H1 (cell line): ENCODE measurements at regions not wholly inside any gene's neighbourhood (a gene's known extent, or its start where the extent isn't known, plus 50 kb on each side); places are given as distances from the start of the nearest gene placed in this dataset.

Experiments
- CTCF ChIA-PET: fragments of 300-600 bp; sonication (Branson Sonifier 250); formaldehyde crosslinking; loops from one replicate; lab custom pipeline; 2021; ENCODE audit not compliant: partially characterized antibody; lab: Charles Lee
- POLR2A ChIA-PET: fragments of 300-600 bp; sonication (Branson Sonifier 250); formaldehyde crosslinking; loops from one replicate; lab custom pipeline; 2021; ENCODE audit warnings: inconsistent platforms; ENCODE audit not compliant: partially characterized antibody; lab: Charles Lee
- DNase-seq, 2 experiments: peaks; one replicate each; pipeline versions ENCODE4 v3.0.0 to v3.0.0-alpha.2; 2010 to 2022; ENCODE audit warnings: low spot score in 2 of 2, low read depth in 1 of 2, mixed read lengths in 1 of 2
- FAIRE-seq: peaks from 2 replicates; lab custom pipeline; 2011; peaks lifted over from hg19 to GRCh38; lab: Jason Lieb, UNC
- H2AFZ ChIP-seq: 2 replicates; pipeline ENCODE4 v1.8.1; 2012; ENCODE audit warnings: low read length, inconsistent platforms
- H2AK5ac ChIP-seq: 2 replicates; pipeline ENCODE4 v1.6.1; 2013; ENCODE audit warnings: low read depth, low read length
- H2BK120ac ChIP-seq: replicated peaks from 2 replicates; pipeline ENCODE3; 2013; ENCODE audit warnings: low read depth, low read length, inconsistent platforms
- H2BK12ac ChIP-seq: 2 replicates; pipeline ENCODE4 v1.6.1; 2013; ENCODE audit warnings: low read depth, low read length
- H2BK15ac ChIP-seq: 2 replicates; pipeline ENCODE4 v1.6.1; 2013; ENCODE audit warnings: low read length
- H2BK20ac ChIP-seq: 2 replicates; pipeline ENCODE4 v1.6.1; 2013; ENCODE audit warnings: low read length
- H2BK5ac ChIP-seq: 2 replicates; pipeline ENCODE4 v1.6.1; 2013; ENCODE audit warnings: low read depth, low read length
- H3K14ac ChIP-seq: 2 replicates; pipeline ENCODE4 v1.6.1; 2013; ENCODE audit warnings: inconsistent platforms; ENCODE audit not compliant: insufficient read length
- H3K18ac ChIP-seq: 2 replicates; pipeline ENCODE4 v1.6.1; 2013; ENCODE audit warnings: low read length; ENCODE audit errors: extremely low read depth
- H3K23ac ChIP-seq: 2 replicates; pipeline ENCODE4 v1.6.1; 2013; ENCODE audit warnings: inconsistent platforms; ENCODE audit not compliant: insufficient read length
- H3K23me2 ChIP-seq: 2 replicates; pipeline ENCODE4 v1.6.1; 2013; ENCODE audit warnings: low read depth, low read length
- H3K27ac ChIP-seq: 2 replicates; pipeline ENCODE4 v1.6.1; 2011; ENCODE audit warnings: low read depth, low read length, inconsistent platforms
- H3K27me3 ChIP-seq, 4 experiments: replicated peaks in 1 of 4; 1 replicate in 1 of 4; 2 replicates in 3 of 4; pipeline versions ENCODE4 v1.6.1 to v1.8.1; 2011 to 2013; ENCODE audit warnings: low read length in 3 of 4, mild to moderate bottlenecking in 3 of 4, inconsistent platforms in 2 of 4, mixed read lengths in 2 of 4, moderate library complexity in 1 of 4; ENCODE audit not compliant: control insufficient read depth in 3 of 4, insufficient read depth in 3 of 4; ENCODE audit errors: extremely low read depth in 1 of 4
- H3K36me3 ChIP-seq, 4 experiments: 2 replicates each; pipeline versions ENCODE4 v1.6.1 to v1.8.1; 2011 to 2013; ENCODE audit warnings: mild to moderate bottlenecking in 4 of 4, low read length in 3 of 4, moderate library complexity in 2 of 4, control low read depth in 1 of 4, inconsistent platforms in 1 of 4; ENCODE audit not compliant: insufficient read depth in 4 of 4, control insufficient read depth in 2 of 4
- H3K4ac ChIP-seq: replicated peaks from 2 replicates; pipeline ENCODE3; 2013; ENCODE audit warnings: low read length, low read depth, mixed read lengths, inconsistent platforms; ENCODE audit not compliant: insufficient read length
- H3K4me1 ChIP-seq, 4 experiments: replicated peaks in 1 of 4; 1 replicate in 1 of 4; 2 replicates in 3 of 4; pipeline versions ENCODE4 v1.6.1 to v1.8.1; 2011 to 2013; ENCODE audit warnings: low read length in 3 of 4, inconsistent platforms in 2 of 4, mixed read lengths in 1 of 4; ENCODE audit not compliant: insufficient read depth in 4 of 4, control insufficient read depth in 3 of 4
- H3K4me2 ChIP-seq, 2 experiments: 2 replicates each; pipeline versions ENCODE4 v1.6.1 to v1.8.1; 2011 to 2013; ENCODE audit warnings: low read depth in 2 of 2, low read length in 2 of 2, control low read depth in 1 of 2, inconsistent platforms in 1 of 2, mild to moderate bottlenecking in 1 of 2; ENCODE audit not compliant: insufficient read depth in 1 of 2
- H3K4me3 ChIP-seq, 4 experiments: fragments of 200-600, 300-600 bp in 1 of 4; sonication (generic), shearing (Covaris generic), sonication (Bioruptor Twin) in 1 of 4; 2 replicates each; pipeline versions ENCODE4 v1.5.1 to v1.8.1; 2011 to 2016; ENCODE audit warnings: low read length in 4 of 4, low read depth in 3 of 4, control low read depth in 2 of 4, inconsistent platforms in 2 of 4, mild to moderate bottlenecking in 2 of 4, mixed read lengths in 1 of 4, moderate library complexity in 1 of 4; ENCODE audit not compliant: insufficient read depth in 2 of 4; ENCODE audit errors: extremely low read depth in 1 of 4
- H3K56ac ChIP-seq: replicated peaks from 2 replicates; pipeline ENCODE3; 2013; ENCODE audit warnings: low read depth, mild to moderate bottlenecking, mixed read lengths, low read length, inconsistent platforms; ENCODE audit not compliant: insufficient read length
- H3K79me1 ChIP-seq: 2 replicates; pipeline ENCODE4 v1.6.1; 2013; ENCODE audit warnings: low read depth, low read length, control low read depth
- H3K79me2 ChIP-seq, 2 experiments: 2 replicates each; pipeline versions ENCODE4 v1.6.1 to v1.8.1; 2012 to 2013; ENCODE audit warnings: low read length in 2 of 2, mild to moderate bottlenecking in 2 of 2, inconsistent platforms in 1 of 2; ENCODE audit not compliant: insufficient read depth in 2 of 2, control insufficient read depth in 1 of 2
- H3K9ac ChIP-seq, 4 experiments: replicated peaks in 1 of 4; 1 replicate in 1 of 4; 2 replicates in 3 of 4; pipeline versions ENCODE4 v1.6.1 to v1.8.1; 2011 to 2013; ENCODE audit warnings: low read depth in 3 of 4, low read length in 3 of 4, control low read depth in 2 of 4, mild to moderate bottlenecking in 2 of 4, moderate library complexity in 2 of 4, inconsistent platforms in 1 of 4; ENCODE audit errors: extremely low read depth in 1 of 4
- H3K9me3 ChIP-seq, 2 experiments: 2 replicates each; pipeline versions ENCODE4 v1.6.1 to v1.8.1; 2012 to 2013; ENCODE audit warnings: mild to moderate bottlenecking in 2 of 2, moderate library complexity in 2 of 2, control low read depth in 1 of 2, inconsistent platforms in 1 of 2, low read depth in 1 of 2, low read length in 1 of 2, mixed read lengths in 1 of 2; ENCODE audit not compliant: insufficient read depth in 2 of 2
- H4K20me1 ChIP-seq, 2 experiments: replicated peaks in 1 of 2; 2 replicates each; pipeline versions ENCODE3 to v1.8.1; 2011 to 2013; ENCODE audit warnings: inconsistent platforms in 2 of 2, low read length in 2 of 2, mild to moderate bottlenecking in 1 of 2; ENCODE audit not compliant: insufficient read depth in 2 of 2, control insufficient read depth in 1 of 2
- H4K5ac ChIP-seq: 2 replicates; pipeline ENCODE4 v1.6.1; 2013; ENCODE audit warnings: low read length, low read depth, mixed read lengths, inconsistent platforms; ENCODE audit not compliant: insufficient read length
- H4K8ac ChIP-seq: 2 replicates; pipeline ENCODE4 v1.8.0; 2013; ENCODE audit warnings: mild to moderate bottlenecking, moderate library complexity, low read length, inconsistent platforms; ENCODE audit not compliant: insufficient read depth; ENCODE audit errors: extremely low read depth
- H4K91ac ChIP-seq: replicated peaks from 2 replicates; pipeline ENCODE3; 2013; ENCODE audit warnings: low read length, mixed read lengths, inconsistent platforms; ENCODE audit not compliant: insufficient read length
- E2F6 ChIP-seq: IDR thresholded peaks from 2 replicates; pipeline ENCODE4 v1.6.1; 2012; ENCODE audit warnings: inconsistent platforms
- EP300 ChIP-seq, 2 experiments: IDR thresholded peaks; 1 replicate in 1 of 2; 2 replicates in 1 of 2; pipeline ENCODE4 v1.6.1; 2011 to 2012; ENCODE audit warnings: low read depth in 2 of 2, low read length in 2 of 2, mild to moderate bottlenecking in 2 of 2, borderline replicate concordance in 1 of 2, inconsistent platforms in 1 of 2, moderate library complexity in 1 of 2
- HDAC6 ChIP-seq: IDR thresholded peaks from one replicate; pipeline ENCODE4 v1.7.1; 2012; ENCODE audit warnings: low read depth, mild to moderate bottlenecking, inconsistent platforms, low read length, moderate library complexity
- KDM4A ChIP-seq: IDR thresholded peaks from one replicate; pipeline ENCODE4 v1.7.1; 2012; ENCODE audit warnings: low read depth, mild to moderate bottlenecking, moderate library complexity, low read length, inconsistent platforms; ENCODE audit not compliant: severe bottlenecking
- RNF2 ChIP-seq: fragments of 200-900, 300-1000 bp; sonication (generic); IDR thresholded peaks from 2 replicates; pipeline ENCODE4 v1.7.1; 2016; ENCODE audit warnings: borderline replicate concordance, low read depth, mild to moderate bottlenecking, antibody characterized with exemption, low read length; ENCODE audit not compliant: poor library complexity, severe bottlenecking; ENCODE audit errors: missing control alignments
- SP4 ChIP-seq: IDR thresholded peaks from 2 replicates; pipeline ENCODE4 v1.6.1; 2012; ENCODE audit warnings: low read length, inconsistent platforms
- TCF12 ChIP-seq: IDR thresholded peaks from 2 replicates; pipeline ENCODE4 v1.6.1; 2011; ENCODE audit warnings: low read depth, mild to moderate bottlenecking, low read length

DNA sequence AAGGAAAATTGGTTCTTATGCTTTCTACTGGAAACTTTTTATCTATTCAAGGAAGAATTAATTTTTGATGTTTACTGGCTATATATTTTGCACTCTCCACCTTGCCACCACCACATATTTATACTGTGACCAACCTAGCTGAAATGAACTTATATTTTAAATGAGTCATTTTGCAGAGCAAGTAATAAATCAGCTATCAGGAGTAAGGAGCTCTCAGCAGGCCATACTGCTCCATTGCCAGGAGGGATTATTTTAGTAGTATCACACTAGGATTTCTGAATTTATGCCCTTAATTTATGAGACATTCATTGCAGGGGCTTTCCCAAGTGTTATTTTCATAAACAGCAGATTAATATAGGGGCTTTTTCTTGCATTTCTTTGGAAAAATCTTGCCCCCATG, 125.8 kb upstream of the CYP1B1 start:
- no peak for TF ChIP-seq RNF2
- TF ChIP-seq SP4: no peak
- no peak for TF ChIP-seq HDAC6
- TF ChIP-seq TCF12: no peak
- TF ChIP-seq EP300 (IDR thresholded peaks at IDR 0.05; ENCODE audit: borderline replicate concordance in 1 of 2, low read depth in 2 of 2, low read length in 2 of 2): no peak
- no peak for TF ChIP-seq E2F6
- TF ChIP-seq KDM4A: no peak
- ChIA-PET POLR2A (no interaction called here), CTCF (interaction anchor here (0.6 to 2.0 kb wide), 8 partner anchors 15 to 496 kb away, joined by 3 to 6 read pairs (median 3); no protein-coding TSS in a partner anchor)
- Histone ChIP-seq H3K14ac (no peak overlapping the region), H3K4me1 (no peaks in the 10 kb centered on the region), H3K18ac (no peak overlapping the region), H3K79me2 (no peaks in the 10 kb centered on the region), H3K4me2 (no peak overlapping the region), H2BK5ac (no peak overlapping the region), H3K56ac (no peak overlapping the region), H2AFZ (no peak overlapping the region), H2BK20ac (no peak overlapping the region), H3K36me3 (no peaks in the 10 kb centered on the region), H4K91ac (no peak overlapping the region), H3K4me3 (no peak overlapping the region), H3K9ac (no peak overlapping the region), H3K23ac (no peak overlapping the region), H3K27ac (no peak overlapping the region), H3K9me3 (no peaks in the 10 kb centered on the region), H2BK15ac (no peak overlapping the region), H2AK5ac (no peak overlapping the region), H3K4ac (no peak overlapping the region), H4K20me1 (no peaks in the 10 kb centered on the region), H4K5ac (no peak overlapping the region), H3K79me1 (no peaks in the 10 kb centered on the region), H3K27me3 (peaks cover 0 to 1% (median 0%) of the 10 kb centered on the region in 4 experiments; a peak in 1 of 7 replicates), H3K23me2 (no peaks in the 10 kb centered on the region), H2BK120ac (no peak overlapping the region), H2BK12ac (no peak overlapping the region), H4K8ac (no peak overlapping the region)
- no peak for FAIRE-seq
- DNase-seq: no peak
